Neuronal stem cell (in vitro differentiated cells): ENCODE measurements at regions not wholly inside any gene's neighbourhood (a gene's known extent, or its start where the extent isn't known, plus 50 kb on each side); places are given as distances from the start of the nearest gene placed in this dataset.

Experiments
- DNase-seq: peaks from one replicate; pipeline ENCODE4 v3.0.0-alpha.2; 2013; ENCODE audit warnings: low spot score
- H2AFZ ChIP-seq: one replicate; pipeline ENCODE4 v1.6.1; 2013; ENCODE audit warnings: mild to moderate bottlenecking, low read length, inconsistent platforms
- H2AK5ac ChIP-seq: 2 replicates; pipeline ENCODE4 v1.6.1; 2013; ENCODE audit warnings: low read depth, mild to moderate bottlenecking, inconsistent platforms, low read length, moderate library complexity, mixed read lengths
- H2BK120ac ChIP-seq: 2 replicates; pipeline ENCODE4 v1.6.1; 2013; ENCODE audit warnings: low read depth, mild to moderate bottlenecking, inconsistent platforms, low read length, moderate library complexity, mixed read lengths
- H2BK12ac ChIP-seq: one replicate; pipeline ENCODE4 v1.6.1; 2013; ENCODE audit warnings: low read length, inconsistent platforms
- H2BK15ac ChIP-seq: 2 replicates; pipeline ENCODE4 v1.6.1; 2013; ENCODE audit warnings: mild to moderate bottlenecking, low read length, inconsistent platforms, mixed read lengths
- H2BK5ac ChIP-seq: one replicate; pipeline ENCODE4 v1.6.1; 2013; ENCODE audit warnings: inconsistent platforms, mild to moderate bottlenecking, low read length, moderate library complexity
- H3K14ac ChIP-seq: one replicate; pipeline ENCODE4 v1.6.1; 2013; ENCODE audit warnings: low read length, inconsistent platforms
- H3K18ac ChIP-seq: 2 replicates; pipeline ENCODE4 v1.6.1; 2013; ENCODE audit warnings: low read length, inconsistent platforms
- H3K23ac ChIP-seq: 2 replicates; pipeline ENCODE4 v1.6.1; 2013; ENCODE audit warnings: low read depth, mild to moderate bottlenecking, mixed read lengths, low read length, inconsistent platforms; ENCODE audit not compliant: poor library complexity
- H3K27ac ChIP-seq: replicated peaks from 3 replicates; pipeline ENCODE4 v1.5.1; 2013; ENCODE audit warnings: low read length, inconsistent platforms
- H3K27me3 ChIP-seq, 3 experiments: 2 replicates each; pipeline ENCODE4 v1.6.1; 2013; ENCODE audit warnings: low read length in 3 of 3, mild to moderate bottlenecking in 2 of 3, inconsistent platforms in 1 of 3, low read depth in 1 of 3, mixed read lengths in 1 of 3, moderate library complexity in 1 of 3; ENCODE audit not compliant: control insufficient read depth in 3 of 3, insufficient read depth in 3 of 3
- H3K36me3 ChIP-seq, 2 donors: replicated peaks in 1 of 2; 2 replicates each; pipeline ENCODE4 v1.6.1; 2013; ENCODE audit warnings: low read length in 2 of 2; ENCODE audit not compliant: control insufficient read depth in 2 of 2, insufficient read depth in 2 of 2
- H3K4ac ChIP-seq: 2 replicates; pipeline ENCODE4 v1.6.1; 2013; ENCODE audit warnings: inconsistent platforms, mild to moderate bottlenecking, low read length, moderate library complexity
- H3K4me1 ChIP-seq, 2 donors: 1 replicate in 1 of 2; 2 replicates in 1 of 2; pipeline ENCODE4 v1.6.1; 2013; ENCODE audit warnings: low read length in 2 of 2, low read depth in 1 of 2; ENCODE audit not compliant: control insufficient read depth in 2 of 2, insufficient read depth in 1 of 2
- H3K4me2 ChIP-seq: one replicate; pipeline ENCODE4 v1.6.1; 2013; ENCODE audit warnings: mild to moderate bottlenecking, low read length, inconsistent platforms; ENCODE audit not compliant: insufficient read depth, poor library complexity, severe bottlenecking
- H3K4me3 ChIP-seq, 2 donors: 2 replicates each; pipeline ENCODE4 v1.5.1; 2013; ENCODE audit warnings: low read length in 2 of 2, mild to moderate bottlenecking in 2 of 2, inconsistent platforms in 1 of 2, moderate library complexity in 1 of 2
- H3K79me1 ChIP-seq: one replicate; pipeline ENCODE4 v1.6.1; 2013; ENCODE audit warnings: low read depth, mild to moderate bottlenecking, inconsistent platforms, low read length, moderate library complexity
- H3K9ac ChIP-seq: one replicate; pipeline ENCODE4 v1.6.1; 2013; ENCODE audit warnings: mild to moderate bottlenecking, low read depth, low read length, inconsistent platforms; ENCODE audit not compliant: poor library complexity
- H3K9me3 ChIP-seq, 2 donors: replicated peaks in 1 of 2; 2 replicates each; pipeline versions ENCODE3 to v1.6.1; 2013; ENCODE audit warnings: low read length in 2 of 2, mild to moderate bottlenecking in 2 of 2, inconsistent platforms in 1 of 2, low read depth in 1 of 2, mixed read lengths in 1 of 2, moderate library complexity in 1 of 2; ENCODE audit not compliant: control insufficient read depth in 2 of 2, insufficient read depth in 1 of 2
- H4K8ac ChIP-seq: one replicate; pipeline ENCODE4 v1.6.1; 2013; ENCODE audit warnings: low read depth, mild to moderate bottlenecking, inconsistent platforms, low read length, moderate library complexity
- H4K91ac ChIP-seq: one replicate; pipeline ENCODE4 v1.6.1; 2013; ENCODE audit warnings: low read length, low read depth, mild to moderate bottlenecking, inconsistent platforms; ENCODE audit not compliant: poor library complexity
- WGBS, 2 donors: extraction: QIAGEN DNeasy Blood & Tissue Kit; methylation state at CpG; one replicate each; pipeline ENCODE4 v1.1.7; 2013; ENCODE audit warnings: missing lambda C conversion rate in 2 of 2, mixed read lengths in 1 of 2; ENCODE audit not compliant: insufficient read length in 2 of 2, insufficient replicate concordance in 1 of 2; ENCODE audit errors: extremely low coverage in 2 of 2; 5-methylcytosine and 5-hydroxymethylcytosine counted together

GRCh38 chr2:238667639-238668038, 180.2 kb upstream of the TWIST2 start:
- H4K91ac ChIP-seq, result no peak overlapping the region
- H2BK15ac ChIP-seq, result no peak overlapping the region
- no peak overlapping the region for H3K9ac ChIP-seq
- no peaks in the 10 kb centered on the region for H3K9me3 ChIP-seq
- H3K4me1 ChIP-seq, result peaks cover 0 to 2% of the 10 kb centered on the region in 2 donors
- H3K27ac ChIP-seq, result no peak overlapping the region
- no peak overlapping the region for H2AK5ac ChIP-seq
- no CpG with 5 or more reads among the region's 2 CpGs for WGBS, 2 donors
- H3K23ac ChIP-seq, result no peak overlapping the region
- no peak overlapping the region for H3K4me3 ChIP-seq
- H3K18ac ChIP-seq, result no peak overlapping the region
- H4K8ac ChIP-seq, result no peak overlapping the region
- H3K4ac ChIP-seq, result no peak overlapping the region
- H2BK5ac ChIP-seq, result no peak overlapping the region
- no peak overlapping the region for H2BK12ac ChIP-seq
- H3K14ac ChIP-seq, result no peak overlapping the region
- H3K27me3 ChIP-seq, result no peaks in the 10 kb centered on the region
- no peak for DNase-seq
- no peaks in the 10 kb centered on the region for H3K36me3 ChIP-seq
- no peak overlapping the region for H2BK120ac ChIP-seq
- no peak overlapping the region for H3K4me2 ChIP-seq
- H3K79me1 ChIP-seq, result no peaks in the 10 kb centered on the region
- H2AFZ ChIP-seq, result no peak overlapping the region

GRCh38 chr2:238668426-238668825, 179.5 kb upstream of the TWIST2 start:
- no peak overlapping the region for H3K4me2 ChIP-seq
- H4K8ac ChIP-seq, result no peak overlapping the region
- DNase-seq, result no peak
- no peak overlapping the region for H3K27ac ChIP-seq
- H4K91ac ChIP-seq, result no peak overlapping the region
- H2AFZ ChIP-seq, result no peak overlapping the region
- no peak overlapping the region for H2AK5ac ChIP-seq
- no peaks in the 10 kb centered on the region for H3K79me1 ChIP-seq
- H3K4me3 ChIP-seq, result no peak overlapping the region
- H3K4me1 ChIP-seq, result peaks cover 0 to 2% of the 10 kb centered on the region in 2 donors
- no peaks in the 10 kb centered on the region for H3K9me3 ChIP-seq
- no peak overlapping the region for H2BK12ac ChIP-seq
- no peak overlapping the region for H2BK15ac ChIP-seq
- no peak overlapping the region for H3K14ac ChIP-seq
- H3K4ac ChIP-seq, result no peak overlapping the region
- WGBS, 2 donors, result no CpG with 5 or more reads among the region's 1 CpG
- H3K9ac ChIP-seq, result no peak overlapping the region
- no peak overlapping the region for H3K23ac ChIP-seq
- H2BK5ac ChIP-seq, result no peak overlapping the region
- H2BK120ac ChIP-seq, result no peak overlapping the region
- no peaks in the 10 kb centered on the region for H3K27me3 ChIP-seq
- no peaks in the 10 kb centered on the region for H3K36me3 ChIP-seq
- no peak overlapping the region for H3K18ac ChIP-seq

DNA sequence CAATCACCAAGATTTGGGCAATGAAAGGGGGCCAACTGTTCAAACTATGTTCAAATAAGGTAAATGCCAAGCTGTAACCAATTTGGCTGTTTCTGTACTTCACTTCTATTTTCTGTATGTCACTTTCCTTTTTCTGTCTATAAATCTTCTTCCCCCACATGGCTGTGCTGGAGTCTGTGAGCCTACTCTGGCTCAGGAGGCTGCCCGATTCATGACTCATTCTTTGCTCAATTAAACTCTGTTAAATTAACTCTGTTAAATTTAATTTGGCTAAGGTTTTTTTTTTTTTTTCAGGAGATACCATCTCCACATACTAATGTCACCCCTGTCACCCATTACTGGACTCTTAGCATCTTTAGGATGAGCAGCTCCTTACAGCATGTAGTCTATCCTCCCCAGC, 178.8 kb upstream of the TWIST2 start:
- no peak overlapping the region for H3K4me2 ChIP-seq

DNA sequence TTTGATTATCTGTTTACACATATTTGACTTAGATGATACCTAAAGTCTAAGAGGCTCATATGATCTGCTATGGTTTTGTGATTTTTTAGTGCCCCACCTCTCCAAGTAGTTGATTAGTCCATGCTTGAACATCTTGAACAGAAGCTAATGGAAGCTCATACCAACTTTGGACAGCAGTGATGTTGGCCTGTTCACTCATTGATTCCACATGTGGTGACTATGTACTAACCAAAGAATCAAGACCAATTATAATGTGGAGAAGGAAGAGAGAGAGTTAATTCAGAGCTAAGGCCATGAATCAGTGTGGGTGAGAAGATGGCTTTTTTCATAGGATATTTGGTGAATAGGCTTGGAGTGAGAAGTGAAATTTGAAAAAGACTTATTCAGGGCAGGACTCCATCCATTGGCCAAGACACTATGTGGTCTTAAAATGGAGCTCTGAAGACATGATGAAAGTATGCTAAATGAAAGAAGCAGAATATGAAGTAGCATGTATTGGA, 178.3 kb upstream of the TWIST2 start:
- Histone ChIP-seq H3K23ac (no peak overlapping the region), H2BK15ac (no peak overlapping the region), H3K36me3 (no peaks in the 10 kb centered on the region), H3K79me1 (no peaks in the 10 kb centered on the region), H4K8ac (no peak overlapping the region), H3K9me3 (no peaks in the 10 kb centered on the region), H3K27ac (no peak overlapping the region), H3K4me2 (no peak overlapping the region), H3K4me1 (peaks cover 0 to 2% of the 10 kb centered on the region in 2 donors), H2BK12ac (no peak overlapping the region), H4K91ac (no peak overlapping the region), H2BK5ac (no peak overlapping the region), H2AFZ (no peak overlapping the region), H3K14ac (no peak overlapping the region), H3K9ac (no peak overlapping the region), H2AK5ac (no peak overlapping the region), H3K4me3 (no peak overlapping the region), H3K18ac (no peak overlapping the region), H2BK120ac (no peak overlapping the region), H3K27me3 (no peaks in the 10 kb centered on the region), H3K4ac (no peak overlapping the region)
- DNase-seq, result no peak

More for the DNA sequence above, 178.8 kb upstream of the TWIST2 start:
- H3K27me3 ChIP-seq, result no peaks in the 10 kb centered on the region
- no peak overlapping the region for H3K18ac ChIP-seq
- H2AFZ ChIP-seq, result no peak overlapping the region
- H3K36me3 ChIP-seq, result no peaks in the 10 kb centered on the region
- H2BK15ac ChIP-seq, result no peak overlapping the region
- H4K8ac ChIP-seq, result no peak overlapping the region
- no peak overlapping the region for H2BK12ac ChIP-seq
- no peak overlapping the region for H3K4ac ChIP-seq
- DNase-seq, result no peak
- H3K14ac ChIP-seq, result no peak overlapping the region
- no peak overlapping the region for H2AK5ac ChIP-seq
- H3K9ac ChIP-seq, result no peak overlapping the region
- peaks cover 0 to 2% of the 10 kb centered on the region in 2 donors for H3K4me1 ChIP-seq
- no CpG with 5 or more reads among the region's 1 CpG for WGBS, 2 donors
- no peaks in the 10 kb centered on the region for H3K9me3 ChIP-seq
- no peak overlapping the region for H2BK120ac ChIP-seq
- no peak overlapping the region for H3K4me3 ChIP-seq
- H3K23ac ChIP-seq, result no peak overlapping the region
- H3K79me1 ChIP-seq, result no peaks in the 10 kb centered on the region
- H3K27ac ChIP-seq, result no peak overlapping the region
- H4K91ac ChIP-seq, result no peak overlapping the region
- H2BK5ac ChIP-seq, result no peak overlapping the region
